OCI-LY7 (cell line): ENCODE measurements at regions not wholly inside any gene's neighbourhood (a gene's known extent, or its start where the extent isn't known, plus 50 kb on each side); places are given as distances from the start of the nearest gene placed in this dataset.

Experiments used
- CTCF ChIP-seq: fragments of 200-600 bp; sonication (generic); conservative IDR thresholded peaks from 2 replicates; pipeline ENCODE4 v1.5.1; 2014; ENCODE audit warnings: mild to moderate bottlenecking, antibody characterized with exemption, low read length, moderate library complexity, mixed read lengths
- EZH2phosphoT487 ChIP-seq: fragments of 200-600 bp; sonication (generic); IDR thresholded peaks from 2 replicates; pipeline ENCODE4 v1.6.1; 2018; ENCODE audit warnings: low read depth, borderline replicate concordance, mild to moderate bottlenecking, mixed run types, antibody characterized with exemption, low read length, moderate library complexity, mixed read lengths

GRCh38 chr14:89743828-89744227 is 210.7 kb downstream of the EFCAB11 start:
- TF ChIP-seq CTCF, result no peak
- TF ChIP-seq EZH2phosphoT487, result no peak
